AG09309 (cell line): ENCODE measurements at regions not wholly inside any gene's neighbourhood (a gene's known extent, or its start where the extent isn't known, plus 50 kb on each side); places are given as distances from the start of the nearest gene placed in this dataset.

Experiments
- DNase-seq: peaks from one replicate; pipeline ENCODE4 v3.0.0-alpha.2; 2010; ENCODE audit warnings: low read depth
- H3K4me3 ChIP-seq: 2 replicates; pipeline ENCODE4 v1.5.1; 2011; ENCODE audit warnings: mild to moderate bottlenecking, low read depth, low read length, moderate library complexity; ENCODE audit not compliant: control insufficient read depth
- CTCF ChIP-seq: IDR thresholded peaks from 2 replicates; pipeline ENCODE4 v1.5.1; 2011; ENCODE audit warnings: mild to moderate bottlenecking, low read depth, low read length, inconsistent platforms; ENCODE audit not compliant: insufficient read depth, control insufficient read depth; ENCODE audit errors: missing control alignments

- TF ChIP-seq CTCF = peak; percentile 3
- H3K4me3 ChIP-seq = no peak overlapping the region
- no peak for DNase-seq
Measured at GRCh38 chr7:130996205-130996832, 262.3 kb upstream of the KLF14 start.

GRCh38 chr7:130996833-130997231 is 262.8 kb upstream of the KLF14 start:
- H3K4me3 ChIP-seq = no peak overlapping the region
- TF ChIP-seq CTCF = no peak
- no peak for DNase-seq

- DNase-seq = no peak
- H3K4me3 ChIP-seq = no peak overlapping the region
- no peak for TF ChIP-seq CTCF
Measured at GRCh38 chr7:130998993-130999602, 265.1 kb upstream of the KLF14 start.

GRCh38 chr7:130999926-131000325 is 265.9 kb upstream of the KLF14 start:
- no peak for DNase-seq
- H3K4me3 ChIP-seq = no peak overlapping the region
- TF ChIP-seq CTCF = no peak

GRCh38 chr7:131000389-131000788 is 266.4 kb upstream of the KLF14 start:
- no peak for TF ChIP-seq CTCF
- no peak for DNase-seq
- H3K4me3 ChIP-seq = no peak overlapping the region

- no peak overlapping the region for H3K4me3 ChIP-seq
- no peak for DNase-seq
- no peak for TF ChIP-seq CTCF
Measured at GRCh38 chr7:131000873-131001272, 266.9 kb upstream of the KLF14 start.
